ENCODE measurements at regions not wholly inside any gene's neighbourhood (a gene's known extent, or its start where the extent isn't known, plus 50 kb on each side); places are given as distances from the start of the nearest gene placed in this dataset.

DNA sequence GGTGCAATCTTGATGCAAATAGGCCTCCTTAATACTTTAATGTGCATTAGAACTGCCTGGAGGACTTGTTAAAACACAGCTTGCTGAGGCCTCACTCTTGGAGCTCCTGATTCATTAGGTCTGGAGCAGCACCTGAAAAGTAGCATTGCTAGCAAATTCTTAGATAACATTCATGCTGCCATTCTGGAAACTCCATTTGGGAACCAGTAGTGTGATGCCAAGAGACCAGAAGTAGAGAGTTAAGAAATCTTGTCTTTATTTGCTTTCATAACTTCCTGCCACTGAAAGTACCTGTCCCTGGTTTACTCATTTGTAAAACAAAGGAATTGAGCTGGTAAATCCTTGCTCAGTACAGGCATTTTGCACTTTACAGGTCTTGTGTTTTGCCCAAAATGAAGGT, 72.0 kb downstream of the RAP2B start:
- H3K36me3 ChIP-seq: no peaks in the 10 kb centered on the region
- intact Hi-C loops (cut with DNase I): no loop called here
- H3K4me3 ChIP-seq: no peak overlapping the region
- ATAC-seq: no peak
- H3K9me3 ChIP-seq: no peaks in the 10 kb centered on the region
- no peaks in the 10 kb centered on the region for H3K4me1 ChIP-seq
- no peaks in the 10 kb centered on the region for H3K27me3 ChIP-seq
- TF ChIP-seq, protein P1, sequence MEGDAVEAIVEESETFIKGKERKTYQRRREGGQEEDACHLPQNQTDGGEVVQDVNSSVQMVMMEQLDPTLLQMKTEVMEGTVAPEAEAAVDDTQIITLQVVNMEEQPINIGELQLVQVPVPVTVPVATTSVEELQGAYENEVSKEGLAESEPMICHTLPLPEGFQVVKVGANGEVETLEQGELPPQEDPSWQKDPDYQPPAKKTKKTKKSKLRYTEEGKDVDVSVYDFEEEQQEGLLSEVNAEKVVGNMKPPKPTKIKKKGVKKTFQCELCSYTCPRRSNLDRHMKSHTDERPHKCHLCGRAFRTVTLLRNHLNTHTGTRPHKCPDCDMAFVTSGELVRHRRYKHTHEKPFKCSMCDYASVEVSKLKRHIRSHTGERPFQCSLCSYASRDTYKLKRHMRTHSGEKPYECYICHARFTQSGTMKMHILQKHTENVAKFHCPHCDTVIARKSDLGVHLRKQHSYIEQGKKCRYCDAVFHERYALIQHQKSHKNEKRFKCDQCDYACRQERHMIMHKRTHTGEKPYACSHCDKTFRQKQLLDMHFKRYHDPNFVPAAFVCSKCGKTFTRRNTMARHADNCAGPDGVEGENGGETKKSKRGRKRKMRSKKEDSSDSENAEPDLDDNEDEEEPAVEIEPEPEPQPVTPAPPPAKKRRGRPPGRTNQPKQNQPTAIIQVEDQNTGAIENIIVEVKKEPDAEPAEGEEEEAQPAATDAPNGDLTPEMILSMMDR (IDR thresholded peaks at IDR 0.05): no peak
- DNase-seq: no peak
- no peak overlapping the region for H3K27ac ChIP-seq

DNA sequence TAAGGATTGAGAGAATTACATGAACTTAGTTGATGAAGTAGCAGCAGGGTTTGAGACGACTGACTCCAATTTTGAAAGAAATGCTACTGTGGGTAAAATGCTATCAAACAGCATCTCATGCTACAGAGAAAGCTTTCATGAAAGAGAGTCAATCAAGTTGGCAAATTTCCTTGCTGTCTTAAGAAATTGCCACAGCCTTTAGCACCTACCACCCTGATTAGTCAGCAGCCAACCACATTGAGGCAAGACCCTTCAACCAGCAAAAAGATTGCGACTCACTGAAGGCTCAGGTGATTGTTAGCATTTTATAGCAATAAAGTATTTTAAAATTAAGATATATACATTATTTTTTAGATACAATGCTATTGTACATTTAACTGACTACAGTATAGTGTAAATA, 80.9 kb downstream of the RAP2B start:
- no peak for ATAC-seq
- intact Hi-C loops (cut with DNase I): no loop called here
- Histone ChIP-seq H3K27me3 (no peaks in the 10 kb centered on the region), H3K4me1 (peaks cover 0 to 23% (median 0%) of the 10 kb centered on the region in 9 donors), H3K36me3 (no peaks in the 10 kb centered on the region), H3K27ac (no peak overlapping the region), H3K9me3 (peaks cover 0 to 9% (median 0%) of the 10 kb centered on the region in 11 donors), H3K4me3 (no peak overlapping the region)
- DNase-seq: no peak
- WGBS, 2 donors: 85 to 95% methylated on average over 2 of the region's 2 CpGs
- TF ChIP-seq, protein P1 (IDR thresholded peaks at IDR 0.05): no peak

DNA sequence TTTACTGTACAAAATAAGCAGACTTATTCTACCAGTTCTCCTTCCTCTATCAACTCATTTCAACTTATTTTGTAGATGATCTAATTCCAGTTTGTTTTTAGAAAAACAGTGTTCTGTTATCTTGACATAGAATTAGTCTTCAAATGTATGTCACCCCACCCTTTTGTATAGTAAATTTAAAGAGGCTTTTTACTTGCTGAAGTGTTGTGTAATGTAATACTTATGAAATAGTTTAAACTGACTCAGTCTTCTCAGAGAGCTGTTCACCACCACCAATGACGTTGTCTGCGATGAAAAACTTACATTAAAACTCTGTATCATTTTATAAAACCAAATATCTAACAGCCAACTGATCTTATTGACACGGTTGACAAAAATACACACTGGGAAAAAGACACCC, 82.9 kb downstream of the RAP2B start:
- H3K4me3 ChIP-seq: no peak overlapping the region
- WGBS, 2 donors: 91 to 92% methylated on average over 3 of the region's 3 CpGs
- peaks cover 0 to 34% (median 0%) of the 10 kb centered on the region in 9 donors for H3K4me1 ChIP-seq
- H3K27ac ChIP-seq: peak overlapping the region in 1 of 10 donors; percentile 28
- DNase-seq: no peak
- TF ChIP-seq, protein P1 (IDR thresholded peaks at IDR 0.05): no peak
- ATAC-seq: no peak
- H3K27me3 ChIP-seq: no peaks in the 10 kb centered on the region
- peaks cover 0 to 9% (median 0%) of the 10 kb centered on the region in 11 donors for H3K9me3 ChIP-seq
- intact Hi-C loops (cut with DNase I): no loop called here
- H3K36me3 ChIP-seq: no peaks in the 10 kb centered on the region

DNA sequence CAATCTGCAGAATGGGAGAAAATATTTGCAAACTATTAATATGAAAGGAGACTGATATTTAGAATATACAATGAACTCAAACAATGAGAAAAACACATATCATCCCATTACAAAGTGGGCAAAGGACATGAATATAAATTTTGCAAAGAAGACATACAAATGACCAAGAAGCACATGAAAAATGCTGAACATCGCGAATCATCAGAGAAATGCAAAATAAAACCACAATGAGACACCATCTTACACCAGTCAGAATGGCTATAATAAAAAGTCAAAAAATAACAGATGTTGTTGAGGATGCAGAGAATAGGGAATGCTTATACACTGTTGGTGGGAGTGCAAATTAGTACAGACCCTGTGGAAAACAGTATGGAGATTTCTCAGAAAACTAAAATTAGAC, 83.6 kb downstream of the RAP2B start:
- WGBS, 2 donors: 95 to 97% methylated on average over 2 of the region's 2 CpGs
- H3K4me3 ChIP-seq: no peak overlapping the region
- peak overlapping the region in 1 of 10 donors; percentile 28 for H3K27ac ChIP-seq
- peaks cover 0 to 36% (median 0%) of the 10 kb centered on the region in 9 donors for H3K4me1 ChIP-seq
- DNase-seq: no peak
- H3K36me3 ChIP-seq: no peaks in the 10 kb centered on the region
- no peaks in the 10 kb centered on the region for H3K27me3 ChIP-seq
- ATAC-seq: no peak
- peaks cover 0 to 9% (median 0%) of the 10 kb centered on the region in 11 donors for H3K9me3 ChIP-seq
- TF ChIP-seq, protein P1 (IDR thresholded peaks at IDR 0.05): no peak
- intact Hi-C loops (cut with DNase I): no loop called here
